Retinal pigment epithelial cell (primary cell): ENCODE measurements at regions not wholly inside any gene's neighbourhood (a gene's known extent, or its start where the extent isn't known, plus 50 kb on each side); places are given as distances from the start of the nearest gene placed in this dataset.

Source experiments
- DNase-seq: peaks from one replicate; pipeline ENCODE4 v3.0.0-alpha.2; 2010; ENCODE audit warnings: low read depth
- H3K4me3 ChIP-seq: 2 replicates; pipeline ENCODE4 v1.5.1; 2011; ENCODE audit warnings: mild to moderate bottlenecking, low read length, control low read depth, moderate library complexity
- TF ChIP-seq, protein P1 (sequence below): conservative IDR thresholded peaks from 2 replicates; pipeline ENCODE4 v1.5.1; 2011; ENCODE audit warnings: low read depth, low read length, control low read depth, inconsistent platforms

DNA sequence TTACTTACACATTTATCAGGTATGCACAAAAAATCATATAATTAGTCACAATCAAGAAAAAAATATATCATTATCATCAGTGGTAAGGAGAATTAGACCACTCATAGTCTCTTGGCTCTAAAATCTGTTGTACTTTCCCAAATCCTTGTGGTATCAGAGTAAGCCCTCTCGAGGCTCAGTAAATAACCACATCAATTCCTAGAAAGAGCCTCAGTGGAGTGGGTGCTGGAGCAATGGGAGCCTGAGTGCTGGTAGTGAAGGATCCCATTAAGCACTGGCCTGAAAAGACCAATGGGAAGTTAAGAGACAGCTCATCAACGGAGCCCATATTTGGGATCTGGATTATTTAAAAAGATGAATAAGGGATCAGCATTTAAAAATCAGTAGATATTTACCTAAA is 130.3 kb upstream of the EFNA5 start:
- no peak overlapping the region for H3K4me3 ChIP-seq

GRCh38 chr5:107799306-107799705 is 128.6 kb upstream of the EFNA5 start:
- no peak for DNase-seq
- TF ChIP-seq, protein P1, sequence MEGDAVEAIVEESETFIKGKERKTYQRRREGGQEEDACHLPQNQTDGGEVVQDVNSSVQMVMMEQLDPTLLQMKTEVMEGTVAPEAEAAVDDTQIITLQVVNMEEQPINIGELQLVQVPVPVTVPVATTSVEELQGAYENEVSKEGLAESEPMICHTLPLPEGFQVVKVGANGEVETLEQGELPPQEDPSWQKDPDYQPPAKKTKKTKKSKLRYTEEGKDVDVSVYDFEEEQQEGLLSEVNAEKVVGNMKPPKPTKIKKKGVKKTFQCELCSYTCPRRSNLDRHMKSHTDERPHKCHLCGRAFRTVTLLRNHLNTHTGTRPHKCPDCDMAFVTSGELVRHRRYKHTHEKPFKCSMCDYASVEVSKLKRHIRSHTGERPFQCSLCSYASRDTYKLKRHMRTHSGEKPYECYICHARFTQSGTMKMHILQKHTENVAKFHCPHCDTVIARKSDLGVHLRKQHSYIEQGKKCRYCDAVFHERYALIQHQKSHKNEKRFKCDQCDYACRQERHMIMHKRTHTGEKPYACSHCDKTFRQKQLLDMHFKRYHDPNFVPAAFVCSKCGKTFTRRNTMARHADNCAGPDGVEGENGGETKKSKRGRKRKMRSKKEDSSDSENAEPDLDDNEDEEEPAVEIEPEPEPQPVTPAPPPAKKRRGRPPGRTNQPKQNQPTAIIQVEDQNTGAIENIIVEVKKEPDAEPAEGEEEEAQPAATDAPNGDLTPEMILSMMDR = no peak
- H3K4me3 ChIP-seq = no peak overlapping the region

More for the DNA sequence above, 130.3 kb upstream of the EFNA5 start:
- TF ChIP-seq, protein P1 = no peak
- no peak for DNase-seq

DNA sequence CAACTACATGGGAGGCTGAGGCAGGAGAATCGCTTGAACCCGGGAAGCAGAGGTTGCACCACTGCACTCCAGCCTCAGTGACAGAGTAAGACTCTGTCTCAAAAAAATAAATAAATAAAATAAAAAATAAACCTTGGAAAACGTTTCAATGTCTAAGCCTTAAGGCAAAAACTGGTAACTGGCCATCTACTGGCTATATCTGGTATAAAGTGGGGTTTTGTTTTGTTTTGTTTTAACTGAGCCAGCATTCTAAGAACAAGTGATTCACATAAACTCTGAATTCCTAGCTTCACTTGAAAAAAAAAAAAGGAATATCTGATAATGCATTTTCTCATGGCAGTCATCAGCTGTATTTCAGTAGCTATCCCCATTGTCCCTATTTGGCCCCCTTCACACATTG is 126.1 kb upstream of the EFNA5 start:
- TF ChIP-seq, protein P1 = peak; percentile 31
- no peak for DNase-seq
- H3K4me3 ChIP-seq = no peak overlapping the region

GRCh38 chr5:107794741-107795140 is 124.0 kb upstream of the EFNA5 start:
- DNase-seq = no peak
- TF ChIP-seq, protein P1 = no peak
- no peak overlapping the region for H3K4me3 ChIP-seq

DNA sequence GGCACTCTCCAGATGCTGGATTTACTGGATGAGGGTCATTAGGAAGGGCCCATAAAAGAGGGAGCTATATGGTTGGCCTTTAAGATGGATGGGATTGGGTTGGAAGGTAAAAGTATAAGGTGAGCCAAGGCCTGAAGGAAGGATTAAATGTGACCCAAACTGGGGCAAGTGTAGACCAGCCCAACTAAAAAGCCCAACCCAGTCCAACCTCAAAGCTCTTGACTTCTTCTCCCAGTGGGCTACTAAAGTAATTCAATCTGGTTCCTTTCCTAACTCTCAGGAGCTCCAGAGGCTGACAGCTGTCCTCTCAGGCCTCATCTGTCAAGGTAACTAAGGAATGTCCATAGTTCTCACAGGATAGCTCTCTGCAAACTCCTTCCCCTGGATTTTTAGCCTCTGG is 122.2 kb upstream of the EFNA5 start:
- TF ChIP-seq, protein P1 = no peak
- no peak for DNase-seq
- no peak overlapping the region for H3K4me3 ChIP-seq

GRCh38 chr5:107790671-107791070 is 119.9 kb upstream of the EFNA5 start:
- TF ChIP-seq, protein P1 = no peak
- no peak for DNase-seq
- H3K4me3 ChIP-seq = no peak overlapping the region

- TF ChIP-seq, protein P1 = no peak
- no peak for DNase-seq
- H3K4me3 ChIP-seq = no peak overlapping the region
Observed at GRCh38 chr5:107786424-107786823, 115.7 kb upstream of the EFNA5 start.
